WTC11 (cell line): ENCODE measurements at regions not wholly inside any gene's neighbourhood (a gene's known extent, or its start where the extent isn't known, plus 50 kb on each side); places are given as distances from the start of the nearest gene placed in this dataset.
"Not testable (repeated sequence)": the region's sequence is repeated elsewhere in the genome, so short reads cannot be mapped to it uniquely, and the experiment has no call there.

Source experiments
- ATAC-seq: fragments of 200-7000 bp; cut with Tn5 transposase; 2 replicates; pipeline ENCODE4 v1.10.0; 2021; ENCODE audit warnings: mild to moderate bottlenecking, moderate library complexity
- CTCF ChIA-PET: fragments of 300-600 bp; sonication (Branson Sonifier 250); formaldehyde crosslinking; loops from one replicate; lab custom pipeline; 2021; ENCODE audit warnings: antibody characterized with exemption; lab: Charles Lee
- POLR2A ChIA-PET: fragments of 350-600 bp; sonication (Branson Sonifier 250); formaldehyde crosslinking; loops from one replicate; lab custom pipeline; 2021; ENCODE audit warnings: antibody characterized with exemption; lab: Charles Lee
- DNase-seq: peaks from one replicate; pipeline ENCODE4 v3.0.0; 2021; ENCODE audit warnings: low spot score
- H3K27ac Mint-ChIP-seq: 2 replicates; pipeline ENCODE4 v1.8.0; 2021; ENCODE audit warnings: mixed read lengths
- H3K27me3 Mint-ChIP-seq: 2 replicates; pipeline ENCODE4 v1.8.0; 2021; ENCODE audit warnings: low read depth, mild to moderate bottlenecking, moderate library complexity, mixed read lengths
- H3K36me3 Mint-ChIP-seq: 2 replicates; pipeline ENCODE4 v1.8.0; 2021; ENCODE audit warnings: mixed read lengths
- H3K4me1 Mint-ChIP-seq: 2 replicates; pipeline ENCODE4 v1.8.0; 2022; ENCODE audit warnings: mixed read lengths
- H3K4me3 Mint-ChIP-seq: 2 replicates; pipeline ENCODE4 v1.8.0; 2021; ENCODE audit warnings: mild to moderate bottlenecking, moderate library complexity, mixed read lengths
- H3K9me3 Mint-ChIP-seq: 2 replicates; pipeline ENCODE4 v1.8.0; 2021; ENCODE audit warnings: mixed read lengths
- GABPB1 ChIP-seq: sonication (generic); formaldehyde crosslinking; IDR thresholded peaks from 2 replicates; pipeline ENCODE4 v1.8.1; 2023; ENCODE audit warnings: mild to moderate bottlenecking, missing genetic modification reagents
- MXD4 ChIP-seq: fragments of 250-450 bp; sonication (Bioruptor Pico); IDR thresholded peaks from 2 replicates; pipeline ENCODE4 v1.8.0; 2021; ENCODE audit warnings: mild to moderate bottlenecking, moderate library complexity, borderline replicate concordance
- NFYB ChIP-seq: sonication (generic); formaldehyde crosslinking; conservative IDR thresholded peaks from 2 replicates; pipeline ENCODE4 v1.8.0; 2022; ENCODE audit warnings: low read depth, missing genetic modification reagents
- SMAD3 ChIP-seq: sonication (generic); formaldehyde crosslinking; IDR thresholded peaks from 2 replicates; pipeline ENCODE4 v1.8.0; 2022; ENCODE audit warnings: missing genetic modification reagents, mild to moderate bottlenecking, borderline replicate concordance
- TF ChIP-seq, protein P1 (sequence below): sonication (generic); formaldehyde crosslinking; IDR thresholded peaks from 2 replicates; pipeline ENCODE4 v1.8.1; 2023; ENCODE audit warnings: mild to moderate bottlenecking, missing genetic modification reagents
- TF ChIP-seq, protein P2 (sequence below): fragments of 250-450 bp; sonication (Bioruptor Pico); conservative IDR thresholded peaks from 2 replicates; pipeline ENCODE4 v1.9.0; 2021; ENCODE audit warnings: mild to moderate bottlenecking
- TF ChIP-seq, protein P3 (sequence below): sonication (generic); formaldehyde crosslinking; IDR thresholded peaks from 2 replicates; pipeline ENCODE4 v1.8.1; 2023; ENCODE audit warnings: mild to moderate bottlenecking, missing genetic modification reagents, moderate library complexity
- TF ChIP-seq, protein P4 (sequence below): fragments of 250-450 bp; sonication (Bioruptor Pico); IDR thresholded peaks from 2 replicates; pipeline ENCODE4 v1.8.0; 2021; ENCODE audit warnings: mild to moderate bottlenecking
- TF ChIP-seq, protein P5 (sequence below): sonication (generic); formaldehyde crosslinking; IDR thresholded peaks from 2 replicates; pipeline ENCODE4 v1.8.0; 2022; ENCODE audit warnings: mild to moderate bottlenecking, missing genetic modification reagents
- TF ChIP-seq, protein P6 (sequence below): sonication (generic); formaldehyde crosslinking; IDR thresholded peaks from 2 replicates; pipeline ENCODE4 v1.8.0; 2023; ENCODE audit warnings: missing genetic modification reagents, mild to moderate bottlenecking, borderline replicate concordance
- TF ChIP-seq, protein P7 (sequence below): sonication (generic); formaldehyde crosslinking; IDR thresholded peaks from 2 replicates; pipeline ENCODE4 v1.8.0; 2022; ENCODE audit warnings: missing genetic modification reagents

DNA sequence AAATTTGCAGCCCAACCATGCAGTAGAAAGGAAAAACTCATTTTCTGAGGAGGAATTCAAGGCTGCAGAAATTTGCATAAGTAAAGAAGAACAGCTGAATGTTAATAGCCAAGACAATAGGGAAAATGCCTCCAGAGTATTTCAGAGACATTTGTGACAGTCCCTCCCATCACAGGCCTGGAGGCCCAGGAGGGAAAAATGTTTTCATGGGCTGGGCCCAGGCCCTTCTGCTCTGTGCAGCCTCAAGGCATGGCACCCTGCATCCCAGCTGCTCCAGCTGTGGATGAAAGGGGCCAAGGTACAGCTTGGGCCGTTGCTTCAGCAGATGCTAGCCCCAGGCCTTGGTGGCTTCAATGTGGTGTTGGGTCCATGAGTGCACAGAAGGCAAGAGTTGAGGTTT, 62.3 kb downstream of the ATXN7L3B start:
- TF ChIP-seq, protein P1, sequence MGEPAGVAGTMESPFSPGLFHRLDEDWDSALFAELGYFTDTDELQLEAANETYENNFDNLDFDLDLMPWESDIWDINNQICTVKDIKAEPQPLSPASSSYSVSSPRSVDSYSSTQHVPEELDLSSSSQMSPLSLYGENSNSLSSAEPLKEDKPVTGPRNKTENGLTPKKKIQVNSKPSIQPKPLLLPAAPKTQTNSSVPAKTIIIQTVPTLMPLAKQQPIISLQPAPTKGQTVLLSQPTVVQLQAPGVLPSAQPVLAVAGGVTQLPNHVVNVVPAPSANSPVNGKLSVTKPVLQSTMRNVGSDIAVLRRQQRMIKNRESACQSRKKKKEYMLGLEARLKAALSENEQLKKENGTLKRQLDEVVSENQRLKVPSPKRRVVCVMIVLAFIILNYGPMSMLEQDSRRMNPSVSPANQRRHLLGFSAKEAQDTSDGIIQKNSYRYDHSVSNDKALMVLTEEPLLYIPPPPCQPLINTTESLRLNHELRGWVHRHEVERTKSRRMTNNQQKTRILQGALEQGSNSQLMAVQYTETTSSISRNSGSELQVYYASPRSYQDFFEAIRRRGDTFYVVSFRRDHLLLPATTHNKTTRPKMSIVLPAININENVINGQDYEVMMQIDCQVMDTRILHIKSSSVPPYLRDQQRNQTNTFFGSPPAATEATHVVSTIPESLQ (CRISPR knock-in tag): no peak
- peaks cover 2% of the 10 kb centered on the region for H3K27me3 Mint-ChIP-seq
- ChIA-PET CTCF (no interaction called here), POLR2A (no interaction called here)
- no peak overlapping the region for H3K27ac Mint-ChIP-seq
- ATAC-seq (no peak), DNase-seq (no peak)
- H3K36me3 Mint-ChIP-seq: peaks cover 25% of the 10 kb centered on the region
- peaks cover 41% of the 10 kb centered on the region for H3K9me3 Mint-ChIP-seq
- H3K4me3 Mint-ChIP-seq: no peak overlapping the region
- no peaks in the 10 kb centered on the region for H3K4me1 Mint-ChIP-seq

DNA sequence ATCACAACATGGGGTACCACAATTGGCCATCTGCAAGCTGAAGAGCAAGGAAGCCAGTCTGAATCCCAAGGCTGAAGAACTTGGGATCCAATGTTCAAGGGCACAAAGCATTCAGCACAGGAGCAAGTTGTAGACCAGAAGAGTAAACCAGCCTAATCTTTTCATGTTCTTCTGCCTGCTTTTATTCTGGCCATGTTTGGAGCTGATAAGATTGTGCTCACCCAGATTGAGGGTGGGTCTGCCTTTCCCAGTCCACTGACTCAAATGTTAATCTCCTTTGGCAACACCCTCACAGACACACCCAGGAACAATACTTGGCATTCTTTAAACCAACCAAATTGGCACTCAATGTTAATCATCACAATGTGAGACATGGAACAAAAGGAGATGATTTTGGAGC, 63.2 kb downstream of the ATXN7L3B start:
- Mint-ChIP-seq H3K9me3 (peaks cover 41% of the 10 kb centered on the region), H3K36me3 (peaks cover 25% of the 10 kb centered on the region)
- CTCF ChIA-PET, H3K4me3 Mint-ChIP-seq, H3K27me3 Mint-ChIP-seq, H3K27ac Mint-ChIP-seq, H3K4me1 Mint-ChIP-seq, POLR2A ChIA-PET, ATAC-seq, DNase-seq: not testable (repeated sequence)

DNA sequence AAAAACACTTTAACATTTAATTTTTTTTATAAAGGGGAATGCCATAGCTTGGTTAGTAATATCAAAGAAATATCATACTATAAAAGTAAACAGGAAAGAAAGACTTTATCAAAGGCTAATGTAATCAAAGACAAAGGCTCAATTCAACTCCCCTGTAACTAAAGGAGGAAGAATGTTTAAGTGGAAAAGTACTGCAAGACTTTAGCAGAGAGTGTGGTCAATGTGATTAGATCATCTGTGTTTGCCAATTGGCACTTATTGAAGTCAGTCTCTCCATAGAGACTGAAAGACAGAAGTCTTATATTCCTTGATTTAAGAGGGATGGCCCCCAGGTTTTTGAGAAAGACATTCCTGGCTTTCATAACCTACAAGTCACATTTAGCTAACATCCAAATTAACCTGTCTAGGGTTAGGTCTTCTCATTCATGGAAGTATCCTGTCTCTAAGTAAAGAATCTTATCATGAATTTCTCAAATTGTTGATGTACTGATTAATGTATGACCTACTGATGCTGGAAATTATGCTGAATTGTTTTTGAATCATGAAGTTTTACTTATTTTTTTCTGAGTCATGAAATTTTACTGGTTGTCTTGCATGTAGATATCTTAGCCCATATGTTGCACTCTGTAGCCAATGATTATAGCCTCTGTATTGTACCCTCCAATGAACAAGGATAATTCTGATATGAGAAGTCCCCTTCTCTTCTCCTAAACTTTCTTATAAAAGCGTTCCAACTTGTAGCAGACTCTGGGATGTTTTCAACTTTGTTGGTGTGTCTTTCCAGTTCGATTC, 65.4 kb downstream of the ATXN7L3B start:
- Mint-ChIP-seq H3K4me1 (no peaks in the 10 kb centered on the region), H3K4me3 (no peak overlapping the region), H3K36me3 (peaks cover 25% of the 10 kb centered on the region), H3K9me3 (peaks cover 39% of the 10 kb centered on the region), H3K27ac (no peak overlapping the region), H3K27me3 (peaks cover 2% of the 10 kb centered on the region)
- ChIA-PET POLR2A (no interaction called here), CTCF (no interaction called here)
- no peak for DNase-seq
- no peak for ATAC-seq
- TF ChIP-seq, protein P2, sequence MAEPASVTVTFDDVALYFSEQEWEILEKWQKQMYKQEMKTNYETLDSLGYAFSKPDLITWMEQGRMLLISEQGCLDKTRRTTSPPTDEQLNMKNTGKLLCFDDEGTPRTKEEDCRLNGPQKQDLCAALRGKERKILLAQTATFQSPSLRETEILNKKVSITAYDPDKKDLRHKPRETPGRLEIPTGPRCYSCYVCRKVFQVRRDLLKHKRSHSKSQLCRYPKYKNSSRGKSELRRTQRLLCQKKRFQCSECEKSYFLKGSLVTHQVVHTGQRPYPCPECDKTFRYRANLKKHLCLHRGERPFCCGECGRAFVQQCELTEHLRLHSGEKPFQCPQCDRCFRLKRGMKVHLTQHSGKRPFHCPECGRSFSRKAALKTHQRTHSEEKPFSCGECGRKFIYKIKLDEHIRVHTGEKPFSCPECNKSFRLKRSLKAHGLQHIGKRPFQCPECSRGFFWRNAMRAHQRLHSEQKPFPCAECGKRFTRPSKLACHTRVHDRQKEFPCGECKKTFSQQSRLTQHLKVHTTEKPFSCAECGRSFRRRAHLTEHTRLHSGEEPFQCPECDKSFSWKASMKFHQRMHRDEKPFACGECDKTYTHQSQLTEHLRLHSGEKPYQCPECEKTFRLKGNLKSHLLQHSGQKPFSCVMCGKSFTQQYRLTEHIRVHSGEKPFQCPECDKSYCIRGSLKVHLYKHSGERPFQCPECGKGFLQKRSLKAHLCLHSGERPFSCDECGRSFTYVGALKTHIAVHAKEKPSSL: no peak
- TF ChIP-seq, protein P3, sequence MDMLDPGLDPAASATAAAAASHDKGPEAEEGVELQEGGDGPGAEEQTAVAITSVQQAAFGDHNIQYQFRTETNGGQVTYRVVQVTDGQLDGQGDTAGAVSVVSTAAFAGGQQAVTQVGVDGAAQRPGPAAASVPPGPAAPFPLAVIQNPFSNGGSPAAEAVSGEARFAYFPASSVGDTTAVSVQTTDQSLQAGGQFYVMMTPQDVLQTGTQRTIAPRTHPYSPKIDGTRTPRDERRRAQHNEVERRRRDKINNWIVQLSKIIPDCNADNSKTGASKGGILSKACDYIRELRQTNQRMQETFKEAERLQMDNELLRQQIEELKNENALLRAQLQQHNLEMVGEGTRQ (CRISPR knock-in tag): no peak
- TF ChIP-seq SMAD3 (CRISPR knock-in tag) (no peak), NFYB (no peak), MXD4 (CRISPR knock-in tag) (no peak), GABPB1 (CRISPR knock-in tag) (no peak)
- TF ChIP-seq, protein P4, sequence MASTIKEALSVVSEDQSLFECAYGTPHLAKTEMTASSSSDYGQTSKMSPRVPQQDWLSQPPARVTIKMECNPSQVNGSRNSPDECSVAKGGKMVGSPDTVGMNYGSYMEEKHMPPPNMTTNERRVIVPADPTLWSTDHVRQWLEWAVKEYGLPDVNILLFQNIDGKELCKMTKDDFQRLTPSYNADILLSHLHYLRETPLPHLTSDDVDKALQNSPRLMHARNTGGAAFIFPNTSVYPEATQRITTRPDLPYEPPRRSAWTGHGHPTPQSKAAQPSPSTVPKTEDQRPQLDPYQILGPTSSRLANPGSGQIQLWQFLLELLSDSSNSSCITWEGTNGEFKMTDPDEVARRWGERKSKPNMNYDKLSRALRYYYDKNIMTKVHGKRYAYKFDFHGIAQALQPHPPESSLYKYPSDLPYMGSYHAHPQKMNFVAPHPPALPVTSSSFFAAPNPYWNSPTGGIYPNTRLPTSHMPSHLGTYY (CRISPR knock-in tag): no peak

DNA sequence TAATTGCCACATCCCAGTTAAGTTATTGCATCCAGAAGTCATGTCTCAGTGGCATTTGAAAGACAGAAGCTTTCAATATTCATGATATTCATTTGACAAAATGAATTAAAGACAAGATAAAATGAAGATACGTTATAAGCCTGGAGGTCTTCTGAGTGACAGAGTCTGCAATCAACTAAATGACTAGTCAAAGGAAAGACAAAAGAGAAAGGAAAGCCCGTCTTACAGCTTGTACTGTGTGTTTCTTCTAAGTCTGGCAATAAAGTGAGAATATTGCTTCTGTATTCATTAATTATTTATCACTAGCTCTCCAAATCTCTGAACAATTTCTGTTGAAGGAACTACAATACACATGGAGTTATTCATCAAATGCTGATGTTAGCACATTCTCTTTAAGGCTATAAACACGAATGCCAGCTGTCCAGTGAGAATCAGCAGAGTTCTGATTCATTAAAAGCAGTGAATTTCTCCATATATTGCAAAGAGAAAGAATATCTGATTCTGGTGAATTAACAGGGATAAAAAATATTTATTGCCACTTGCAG, 70.7 kb downstream of the ATXN7L3B start:
- Mint-ChIP-seq H3K27ac (no peak overlapping the region), H3K4me1 (no peaks in the 10 kb centered on the region), H3K4me3 (no peak overlapping the region), H3K9me3 (no peaks in the 10 kb centered on the region), H3K27me3 (no peaks in the 10 kb centered on the region; the same call in 1 of the 2 replicates), H3K36me3 (no peaks in the 10 kb centered on the region)
- ChIA-PET CTCF (no interaction called here), POLR2A (no interaction called here)
- ATAC-seq: no peak
- no peak for DNase-seq
- TF ChIP-seq, protein P5, sequence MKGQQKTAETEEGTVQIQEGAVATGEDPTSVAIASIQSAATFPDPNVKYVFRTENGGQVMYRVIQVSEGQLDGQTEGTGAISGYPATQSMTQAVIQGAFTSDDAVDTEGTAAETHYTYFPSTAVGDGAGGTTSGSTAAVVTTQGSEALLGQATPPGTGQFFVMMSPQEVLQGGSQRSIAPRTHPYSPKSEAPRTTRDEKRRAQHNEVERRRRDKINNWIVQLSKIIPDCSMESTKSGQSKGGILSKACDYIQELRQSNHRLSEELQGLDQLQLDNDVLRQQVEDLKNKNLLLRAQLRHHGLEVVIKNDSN (CRISPR knock-in tag): no peak
- TF ChIP-seq, protein P6, sequence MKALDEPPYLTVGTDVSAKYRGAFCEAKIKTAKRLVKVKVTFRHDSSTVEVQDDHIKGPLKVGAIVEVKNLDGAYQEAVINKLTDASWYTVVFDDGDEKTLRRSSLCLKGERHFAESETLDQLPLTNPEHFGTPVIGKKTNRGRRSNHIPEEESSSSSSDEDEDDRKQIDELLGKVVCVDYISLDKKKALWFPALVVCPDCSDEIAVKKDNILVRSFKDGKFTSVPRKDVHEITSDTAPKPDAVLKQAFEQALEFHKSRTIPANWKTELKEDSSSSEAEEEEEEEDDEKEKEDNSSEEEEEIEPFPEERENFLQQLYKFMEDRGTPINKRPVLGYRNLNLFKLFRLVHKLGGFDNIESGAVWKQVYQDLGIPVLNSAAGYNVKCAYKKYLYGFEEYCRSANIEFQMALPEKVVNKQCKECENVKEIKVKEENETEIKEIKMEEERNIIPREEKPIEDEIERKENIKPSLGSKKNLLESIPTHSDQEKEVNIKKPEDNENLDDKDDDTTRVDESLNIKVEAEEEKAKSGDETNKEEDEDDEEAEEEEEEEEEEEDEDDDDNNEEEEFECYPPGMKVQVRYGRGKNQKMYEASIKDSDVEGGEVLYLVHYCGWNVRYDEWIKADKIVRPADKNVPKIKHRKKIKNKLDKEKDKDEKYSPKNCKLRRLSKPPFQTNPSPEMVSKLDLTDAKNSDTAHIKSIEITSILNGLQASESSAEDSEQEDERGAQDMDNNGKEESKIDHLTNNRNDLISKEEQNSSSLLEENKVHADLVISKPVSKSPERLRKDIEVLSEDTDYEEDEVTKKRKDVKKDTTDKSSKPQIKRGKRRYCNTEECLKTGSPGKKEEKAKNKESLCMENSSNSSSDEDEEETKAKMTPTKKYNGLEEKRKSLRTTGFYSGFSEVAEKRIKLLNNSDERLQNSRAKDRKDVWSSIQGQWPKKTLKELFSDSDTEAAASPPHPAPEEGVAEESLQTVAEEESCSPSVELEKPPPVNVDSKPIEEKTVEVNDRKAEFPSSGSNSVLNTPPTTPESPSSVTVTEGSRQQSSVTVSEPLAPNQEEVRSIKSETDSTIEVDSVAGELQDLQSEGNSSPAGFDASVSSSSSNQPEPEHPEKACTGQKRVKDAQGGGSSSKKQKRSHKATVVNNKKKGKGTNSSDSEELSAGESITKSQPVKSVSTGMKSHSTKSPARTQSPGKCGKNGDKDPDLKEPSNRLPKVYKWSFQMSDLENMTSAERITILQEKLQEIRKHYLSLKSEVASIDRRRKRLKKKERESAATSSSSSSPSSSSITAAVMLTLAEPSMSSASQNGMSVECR (CRISPR knock-in tag): no peak
- TF ChIP-seq, protein P7, sequence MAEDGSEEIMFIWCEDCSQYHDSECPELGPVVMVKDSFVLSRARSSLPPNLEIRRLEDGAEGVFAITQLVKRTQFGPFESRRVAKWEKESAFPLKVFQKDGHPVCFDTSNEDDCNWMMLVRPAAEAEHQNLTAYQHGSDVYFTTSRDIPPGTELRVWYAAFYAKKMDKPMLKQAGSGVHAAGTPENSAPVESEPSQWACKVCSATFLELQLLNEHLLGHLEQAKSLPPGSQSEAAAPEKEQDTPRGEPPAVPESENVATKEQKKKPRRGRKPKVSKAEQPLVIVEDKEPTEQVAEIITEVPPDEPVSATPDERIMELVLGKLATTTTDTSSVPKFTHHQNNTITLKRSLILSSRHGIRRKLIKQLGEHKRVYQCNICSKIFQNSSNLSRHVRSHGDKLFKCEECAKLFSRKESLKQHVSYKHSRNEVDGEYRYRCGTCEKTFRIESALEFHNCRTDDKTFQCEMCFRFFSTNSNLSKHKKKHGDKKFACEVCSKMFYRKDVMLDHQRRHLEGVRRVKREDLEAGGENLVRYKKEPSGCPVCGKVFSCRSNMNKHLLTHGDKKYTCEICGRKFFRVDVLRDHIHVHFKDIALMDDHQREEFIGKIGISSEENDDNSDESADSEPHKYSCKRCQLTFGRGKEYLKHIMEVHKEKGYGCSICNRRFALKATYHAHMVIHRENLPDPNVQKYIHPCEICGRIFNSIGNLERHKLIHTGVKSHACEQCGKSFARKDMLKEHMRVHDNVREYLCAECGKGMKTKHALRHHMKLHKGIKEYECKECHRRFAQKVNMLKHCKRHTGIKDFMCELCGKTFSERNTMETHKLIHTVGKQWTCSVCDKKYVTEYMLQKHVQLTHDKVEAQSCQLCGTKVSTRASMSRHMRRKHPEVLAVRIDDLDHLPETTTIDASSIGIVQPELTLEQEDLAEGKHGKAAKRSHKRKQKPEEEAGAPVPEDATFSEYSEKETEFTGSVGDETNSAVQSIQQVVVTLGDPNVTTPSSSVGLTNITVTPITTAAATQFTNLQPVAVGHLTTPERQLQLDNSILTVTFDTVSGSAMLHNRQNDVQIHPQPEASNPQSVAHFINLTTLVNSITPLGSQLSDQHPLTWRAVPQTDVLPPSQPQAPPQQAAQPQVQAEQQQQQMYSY: no peak
